GM12878 (cell line): ENCODE measurements at regions not wholly inside any gene's neighbourhood (a gene's known extent, or its start where the extent isn't known, plus 50 kb on each side); places are given as distances from the start of the nearest gene placed in this dataset.

Experiments used
- ATAC-seq: fragments of 200-7000 bp; cut with Tn5 transposase; 3 replicates; pipeline ENCODE4 v1.9.1; 2020; ENCODE audit warnings: mild to moderate bottlenecking, moderate library complexity
- BruUV-seq: library from RNA; stranded (reverse); fragments of 400-500 nt; replicated peaks from 2 replicates; lab custom pipeline; 2021; lab: Mats Ljungman, UMichigan
- CTCF ChIA-PET: fragments of 300-600 bp; sonication (Branson Sonifier 250); formaldehyde crosslinking; extraction: SDS; loops from one replicate; lab custom pipeline; 2021; ENCODE audit warnings: inconsistent platforms; lab: Yijun Ruan, JAX
- POLR2A ChIA-PET: fragments of 350-600 bp; formaldehyde crosslinking; extraction: SDS; loops from one replicate; lab custom pipeline; 2021; ENCODE audit warnings: inconsistent platforms; lab: Charles Lee
- RAD21 ChIA-PET: fragments of 300-600 bp; sonication (Branson Sonifier 250); formaldehyde crosslinking; loops from one replicate; lab custom pipeline; 2023; ENCODE audit warnings: antibody characterized with exemption; ENCODE audit not compliant: unreplicated experiment; lab: Charles Lee
- SMC1A ChIA-PET: fragments of 300-600 bp; sonication (Branson Sonifier 250); formaldehyde crosslinking; loops from one replicate; lab custom pipeline; 2023; ENCODE audit not compliant: unreplicated experiment, uncharacterized antibody; lab: Charles Lee
- DNase-seq: peaks from one replicate; pipeline ENCODE4 v3.0.0-alpha.2; 2011; ENCODE audit warnings: low read depth, low spot score
- FAIRE-seq: peaks from 3 replicates; lab custom pipeline; 2011; peaks lifted over from hg19 to GRCh38; lab: Jason Lieb, UNC
- H2AFZ ChIP-seq: 2 replicates; pipeline ENCODE4 v1.6.0; 2011; ENCODE audit warnings: low read depth, low read length, control low read depth; ENCODE audit not compliant: control insufficient read depth
- H3K27ac ChIP-seq: 2 replicates; pipeline ENCODE4 v1.5.1; 2011; ENCODE audit warnings: control low read depth; ENCODE audit not compliant: control insufficient read depth, insufficient read depth
- H3K27me3 ChIP-seq, 2 experiments: replicated peaks in 1 of 2; 2 replicates each; pipeline versions ENCODE4 v1.6.0 to v1.6.1; 2011; ENCODE audit warnings: low read length in 1 of 2; ENCODE audit not compliant: control insufficient read depth in 2 of 2, insufficient read depth in 2 of 2
- H3K36me3 ChIP-seq, 2 experiments: 2 replicates each; pipeline ENCODE4 v1.5.1; 2011; ENCODE audit warnings: low read length in 1 of 2; ENCODE audit not compliant: control insufficient read depth in 2 of 2, insufficient read depth in 2 of 2
- H3K4me1 ChIP-seq: 2 replicates; pipeline ENCODE4 v1.6.1; 2011; ENCODE audit warnings: mild to moderate bottlenecking, low read length, moderate library complexity, mixed read lengths; ENCODE audit not compliant: control insufficient read depth, insufficient read depth
- H3K4me2 ChIP-seq: 2 replicates; pipeline ENCODE4 v1.6.0; 2011; ENCODE audit warnings: control low read depth; ENCODE audit not compliant: control insufficient read depth, insufficient read depth
- H3K4me3 ChIP-seq: fragments of 200-600 bp; sonication (generic); 2 replicates; pipeline ENCODE4 v1.5.1; 2016
- H3K79me2 ChIP-seq: 2 replicates; pipeline ENCODE4 v1.6.0; 2011; ENCODE audit warnings: low read length; ENCODE audit not compliant: control insufficient read depth, insufficient read depth
- H3K9ac ChIP-seq: 2 replicates; pipeline ENCODE4 v1.8.0; 2011; ENCODE audit warnings: low read length, control low read depth, mixed read lengths; ENCODE audit not compliant: control insufficient read depth, insufficient read depth
- H3K9me3 ChIP-seq: replicated peaks from 3 replicates; pipeline ENCODE4 v1.5.1; 2011; ENCODE audit warnings: mild to moderate bottlenecking, low read length; ENCODE audit not compliant: control insufficient read depth, insufficient read depth
- H4K20me1 ChIP-seq: 2 replicates; pipeline ENCODE4 v1.6.0; 2011; ENCODE audit not compliant: control insufficient read depth, insufficient read depth
- BCL3 ChIP-seq: IDR thresholded peaks from 2 replicates; pipeline ENCODE4 v1.6.1; 2011; ENCODE audit warnings: borderline replicate concordance, low read depth, mild to moderate bottlenecking, moderate library complexity, low read length; ENCODE audit not compliant: insufficient read depth, poor library complexity, severe bottlenecking
- E2F8 ChIP-seq: fragments of 450-650 bp; IDR thresholded peaks from 2 replicates; pipeline ENCODE4 v1.6.1; 2018; ENCODE audit warnings: mild to moderate bottlenecking, low read depth, moderate library complexity; ENCODE audit not compliant: partially characterized antibody
- MAX ChIP-seq: IDR thresholded peaks from 2 replicates; pipeline ENCODE4 v1.6.1; 2012; ENCODE audit warnings: low read depth, low read length, improper control_type of control experiment
- MLLT1 ChIP-seq: fragments of 450-650 bp; IDR thresholded peaks from 2 replicates; pipeline ENCODE4 v1.6.1; 2016; ENCODE audit warnings: mild to moderate bottlenecking
- MTA3 ChIP-seq: IDR thresholded peaks from 2 replicates; pipeline ENCODE4 v1.6.1; 2012; ENCODE audit warnings: low read length, inconsistent platforms, borderline replicate concordance
- NBN ChIP-seq: fragments of 450-650 bp; IDR thresholded peaks from 2 replicates; pipeline ENCODE4 v1.6.1; 2016
- PML ChIP-seq: IDR thresholded peaks from 2 replicates; pipeline ENCODE4 v1.6.1; 2012; ENCODE audit warnings: low read length, inconsistent platforms
- PRDM15 ChIP-seq: fragments of 450-650 bp; formaldehyde crosslinking; IDR thresholded peaks from 2 replicates; pipeline ENCODE4 v1.4.0; 2020; ENCODE audit warnings: mild to moderate bottlenecking, moderate library complexity
- RUNX3 ChIP-seq: IDR thresholded peaks from 2 replicates; pipeline ENCODE4 v1.6.1; 2012; ENCODE audit warnings: low read length, inconsistent platforms
- TCF3 ChIP-seq: IDR thresholded peaks from 2 replicates; pipeline ENCODE4 v1.6.1; 2012; ENCODE audit warnings: low read depth, mild to moderate bottlenecking, low read length, borderline replicate concordance; ENCODE audit not compliant: insufficient read depth
- WRNIP1 ChIP-seq: IDR thresholded peaks from 2 replicates; pipeline ENCODE4 v1.6.1; 2011; ENCODE audit warnings: low read depth, low read length, improper control_type of control experiment, borderline replicate concordance
- ZNF384 ChIP-seq: IDR thresholded peaks from 2 replicates; pipeline ENCODE4 v1.6.1; 2012; ENCODE audit warnings: low read depth, mild to moderate bottlenecking, low read length, improper control_type of control experiment, borderline replicate concordance
- in situ Hi-C: fragments of 300-500 bp; cut with MboI; formaldehyde crosslinking; loops from 9 replicates; pipeline ENCODE4 v1.14.3; 2018; ENCODE audit warnings: mixed read lengths
- intact Hi-C: fragments of 100-400 bp; cut with micrococcal nuclease; formaldehyde crosslinking; loops from one replicate; pipeline ENCODE4 v1.14.2; 2022; ENCODE audit not compliant: unreplicated experiment

GRCh38 chr6:145544514-145544913, 190.8 kb downstream of the EPM2A start (continued):
- no peak for TF ChIP-seq BCL3
- no peak for TF ChIP-seq NBN
- no peak for TF ChIP-seq RUNX3
- TF ChIP-seq ZNF384, result no peak

GRCh38 chr6:145546265-145546664, 189.1 kb downstream of the EPM2A start:
- no peaks in the 10 kb centered on the region for H3K9me3 ChIP-seq
- no peaks in the 10 kb centered on the region for H3K27me3 ChIP-seq
- no peak overlapping the region for H3K27ac ChIP-seq
- POLR2A ChIA-PET, result no interaction called here
- H4K20me1 ChIP-seq, result no peaks in the 10 kb centered on the region
- no peaks in the 10 kb centered on the region for H3K4me1 ChIP-seq
- no peak overlapping the region for H3K9ac ChIP-seq
- BruUV-seq, result no TSS peak
- FAIRE-seq (no peak), DNase-seq (no peak), ATAC-seq (no peak)
- no peaks in the 10 kb centered on the region for H3K36me3 ChIP-seq
- intact Hi-C loops (no loop called here), in situ Hi-C loops (no loop called here)
- H2AFZ ChIP-seq, result no peak overlapping the region
- RAD21 ChIA-PET, result no interaction called here
- no peak overlapping the region for H3K4me2 ChIP-seq
- no peaks in the 10 kb centered on the region for H3K79me2 ChIP-seq
- no peak overlapping the region for H3K4me3 ChIP-seq
- SMC1A ChIA-PET, result interaction anchor here (1.5 kb wide), 1 partner anchor 8 kb away, joined by 3 read pairs; no protein-coding TSS in a partner anchor
- CTCF ChIA-PET, result no interaction called here
- TF ChIP-seq MLLT1 (no peak), WRNIP1 (no peak), MAX (no peak), E2F8 (no peak), TCF3 (no peak), PML (no peak), PRDM15 (no peak), MTA3 (no peak)
